SK-N-SH (cell line): ENCODE measurements at regions not wholly inside any gene's neighbourhood (a gene's known extent, or its start where the extent isn't known, plus 50 kb on each side); places are given as distances from the start of the nearest gene placed in this dataset.

ENCODE experiments used
- CTCF ChIA-PET: fragments of 300-600, 350-600 bp; formaldehyde crosslinking; extraction: SDS; loops from one replicate; lab custom pipeline; 2021; lab: Yijun Ruan, JAX
- POLR2A ChIA-PET: fragments of 350-600 bp; sonication (Branson Sonifier 250); formaldehyde crosslinking; extraction: SDS; loops from one replicate; lab custom pipeline; 2020; ENCODE audit warnings: antibody characterized with exemption, inconsistent platforms; lab: Yijun Ruan, JAX
- DNase-seq: peaks from one replicate; pipeline ENCODE4 v3.0.0; 2012
- H2AFZ ChIP-seq: fragments of 200-600 bp; sonication (generic); 2 replicates; pipeline ENCODE4 v1.8.1; 2016; ENCODE audit warnings: antibody characterized with exemption, mild to moderate bottlenecking, low read depth
- H3F3A ChIP-seq: fragments of 200-600 bp; sonication (generic); replicated peaks from 2 replicates; pipeline ENCODE3; 2016; ENCODE audit warnings: antibody characterized with exemption, mild to moderate bottlenecking; ENCODE audit not compliant: insufficient read depth
- H3K27ac ChIP-seq, 2 experiments: fragments of 200-500 bp in 1 of 2; fragments of 200-600 bp in 1 of 2; sonication (Bioruptor generic) in 1 of 2; sonication (generic), shearing (Covaris generic) in 1 of 2; 2 replicates each; pipeline versions ENCODE4 v1.5.1 to v1.6.1; 2014 to 2016; ENCODE audit warnings: low read depth in 2 of 2, inconsistent platforms in 1 of 2, low read length in 1 of 2, mild to moderate bottlenecking in 1 of 2, mixed read lengths in 1 of 2
- H3K27me3 ChIP-seq: fragments of 200-600 bp; sonication (generic), shearing (Covaris generic); 2 replicates; pipeline ENCODE4 v1.6.1; 2016; ENCODE audit warnings: mixed run types; ENCODE audit not compliant: insufficient read depth
- H3K36me3 ChIP-seq, 2 experiments: fragments of 200-500 bp in 1 of 2; fragments of 200-600 bp in 1 of 2; sonication (Bioruptor generic) in 1 of 2; sonication (generic) in 1 of 2; replicated peaks in 1 of 2; 2 replicates each; pipeline versions ENCODE3 to v1.5.1; 2014 to 2016; ENCODE audit warnings: low read length in 1 of 2, mild to moderate bottlenecking in 1 of 2; ENCODE audit not compliant: insufficient read depth in 2 of 2, control insufficient read depth in 1 of 2
- H3K4me1 ChIP-seq, 2 experiments: fragments of 200-500 bp in 1 of 2; fragments of 200-600 bp in 1 of 2; sonication (Bioruptor generic) in 1 of 2; sonication (generic), shearing (Covaris generic) in 1 of 2; 2 replicates each; pipeline versions ENCODE4 v1.5.1 to v1.6.1; 2014 to 2016; ENCODE audit warnings: low read depth in 1 of 2, low read length in 1 of 2, mixed run types in 1 of 2; ENCODE audit not compliant: insufficient read depth in 2 of 2, control insufficient read depth in 1 of 2
- H3K4me2 ChIP-seq: fragments of 200-600 bp; sonication (generic), shearing (Covaris generic); 2 replicates; pipeline ENCODE4 v1.6.1; 2017; ENCODE audit warnings: mixed run types
- H3K4me3 ChIP-seq, 2 experiments: fragments of 200-500 bp in 1 of 2; fragments of 200-600 bp in 1 of 2; sonication (Bioruptor generic) in 1 of 2; sonication (generic), shearing (Covaris generic) in 1 of 2; 2 replicates each; pipeline versions ENCODE4 v1.5.1 to v1.8.1; 2014 to 2016; ENCODE audit warnings: low read depth in 2 of 2, inconsistent platforms in 1 of 2, low read length in 1 of 2, mild to moderate bottlenecking in 1 of 2, mixed read lengths in 1 of 2, moderate library complexity in 1 of 2
- H3K79me2 ChIP-seq: fragments of 200-600 bp; sonication (generic); 2 replicates; pipeline ENCODE4 v1.8.1; 2017; ENCODE audit warnings: mild to moderate bottlenecking; ENCODE audit not compliant: insufficient read depth
- H3K9ac ChIP-seq: fragments of 200-600 bp; sonication (generic); 2 replicates; pipeline ENCODE4 v1.6.1; 2017; ENCODE audit warnings: mixed run types
- H3K9me2 ChIP-seq: fragments of 200-600 bp; sonication (generic); 2 replicates; pipeline ENCODE4 v1.6.1; 2017; ENCODE audit warnings: mixed run types
- H3K9me3 ChIP-seq: fragments of 200-600 bp; sonication (generic); 2 replicates; pipeline ENCODE4 v1.6.1; 2017; ENCODE audit warnings: mixed run types, mild to moderate bottlenecking, moderate library complexity
- H4K20me1 ChIP-seq: fragments of 200-600 bp; sonication (generic); 2 replicates; pipeline ENCODE4 v1.6.1; 2017; ENCODE audit warnings: mild to moderate bottlenecking, mixed run types; ENCODE audit not compliant: insufficient read depth
- CTCF ChIP-seq: fragments of 200-600 bp; sonication (generic); IDR thresholded peaks from 2 replicates; pipeline ENCODE4 v1.6.1; 2017; ENCODE audit warnings: antibody characterized with exemption, mild to moderate bottlenecking, moderate library complexity
- ELF1 ChIP-seq: IDR thresholded peaks from 2 replicates; pipeline ENCODE4 v1.4.0; 2012
- FOSL2 ChIP-seq: IDR thresholded peaks from 2 replicates; pipeline ENCODE4 v1.4.0; 2012; ENCODE audit warnings: low read depth, mild to moderate bottlenecking, moderate library complexity, borderline replicate concordance
- FOXM1 ChIP-seq: IDR thresholded peaks from 2 replicates; pipeline ENCODE4 v1.4.0; 2012; ENCODE audit warnings: low read depth, mild to moderate bottlenecking
- GABPA ChIP-seq: IDR thresholded peaks from 2 replicates; pipeline ENCODE4 v1.4.0; 2012; ENCODE audit warnings: low read depth, mild to moderate bottlenecking
- GATA2 ChIP-seq: sonication (generic); formaldehyde crosslinking; IDR thresholded peaks from 2 replicates; pipeline ENCODE4 v1.5.0; 2020; ENCODE audit warnings: mild to moderate bottlenecking, missing genetic modification reagents
- JUND ChIP-seq: IDR thresholded peaks from 2 replicates; pipeline ENCODE4 v1.4.0; 2012
- MEF2A ChIP-seq: IDR thresholded peaks from 2 replicates; pipeline ENCODE4 v1.4.0; 2012; ENCODE audit warnings: low read depth, borderline replicate concordance
- NRF1 ChIP-seq: IDR thresholded peaks from 2 replicates; pipeline ENCODE4 v1.6.1; 2012; ENCODE audit warnings: low read depth, mild to moderate bottlenecking, low read length
- PBX3 ChIP-seq: IDR thresholded peaks from 2 replicates; pipeline ENCODE4; 2012
- POLR2AphosphoS5 ChIP-seq: IDR thresholded peaks from 2 replicates; pipeline ENCODE4 v1.6.1; 2012; ENCODE audit warnings: low read depth, low read length
- RCOR1 ChIP-seq: fragments of 150-350 bp; IDR thresholded peaks from 2 replicates; pipeline ENCODE4 v1.6.1; 2017; ENCODE audit warnings: antibody characterized with exemption, low read length
- REST ChIP-seq: IDR thresholded peaks from 2 replicates; pipeline ENCODE4 v1.6.1; 2012; ENCODE audit warnings: mild to moderate bottlenecking, low read depth, low read length, moderate library complexity
- SIN3A ChIP-seq: IDR thresholded peaks from 2 replicates; pipeline ENCODE4 v1.6.1; 2012; ENCODE audit warnings: low read depth, mild to moderate bottlenecking, low read length, moderate library complexity, borderline replicate concordance
- SMC3 ChIP-seq: IDR thresholded peaks from 2 replicates; pipeline ENCODE4 v1.6.1; 2012; ENCODE audit warnings: low read depth, low read length, improper control_type of control experiment
- TAF1 ChIP-seq: IDR thresholded peaks from 2 replicates; pipeline ENCODE4 v1.6.1; 2012; ENCODE audit warnings: low read depth, mild to moderate bottlenecking, low read length, moderate library complexity, borderline replicate concordance
- TCF12 ChIP-seq: IDR thresholded peaks from 2 replicates; pipeline ENCODE4 v1.4.0; 2012
- TEAD4 ChIP-seq: IDR thresholded peaks from 2 replicates; pipeline ENCODE4 v1.4.0; 2012; ENCODE audit warnings: mild to moderate bottlenecking, borderline replicate concordance; ENCODE audit not compliant: insufficient read depth
- YY1 ChIP-seq: IDR thresholded peaks from 2 replicates; pipeline ENCODE4 v1.4.0; 2012; ENCODE audit warnings: low read depth, mild to moderate bottlenecking
- ZBTB33 ChIP-seq: IDR thresholded peaks from 2 replicates; pipeline ENCODE4 v1.4.0; 2012; ENCODE audit warnings: low read depth, borderline replicate concordance
- WGBS: methylation state at CpG from one replicate; pipeline ENCODE4 v1.1.6; 2017; ENCODE audit warnings: low lambda C conversion rate; 5-methylcytosine and 5-hydroxymethylcytosine counted together

GRCh38 chr1:58911841-58912499 is 128.1 kb upstream of the JUN start:
- Histone ChIP-seq H3K4me2 (no peak overlapping the region), H3F3A (peaks cover 20% of the 10 kb centered on the region), H3K79me2 (no peaks in the 10 kb centered on the region), H4K20me1 (no peaks in the 10 kb centered on the region), H3K27ac (no peak overlapping the region), H3K9ac (no peak overlapping the region), H3K9me3 (peaks cover 11% of the 10 kb centered on the region; the same call in 1 of the 2 replicates), H3K9me2 (no peaks in the 10 kb centered on the region), H3K27me3 (no peaks in the 10 kb centered on the region), H3K4me3 (no peak overlapping the region), H2AFZ (no peak overlapping the region), H3K4me1 (peaks cover 0 to 25% of the 10 kb centered on the region in 2 experiments; a peak in 1 of 4 replicates), H3K36me3 (no peaks in the 10 kb centered on the region)
- no peak for DNase-seq
- POLR2A ChIA-PET: no interaction called here
- TF ChIP-seq RCOR1 (no peak), JUND (no peak), REST (no peak), GABPA (no peak), FOSL2 (no peak), TCF12 (no peak), ELF1 (no peak), CTCF (no peak), NRF1 (no peak), SMC3 (no peak), POLR2AphosphoS5 (no peak), PBX3 (no peak), GATA2 (CRISPR knock-in tag) (no peak), FOXM1 (no peak), TEAD4 (no peak), MEF2A (no peak), YY1 (no peak), ZBTB33 (no peak), SIN3A (no peak), TAF1 (no peak)
- WGBS: 95% methylated on average over 7 of the region's 7 CpGs
- CTCF ChIA-PET: no interaction called here
